ENCODE measurements at regions not wholly inside any gene's neighbourhood (a gene's known extent, or its start where the extent isn't known, plus 50 kb on each side); places are given as distances from the start of the nearest gene placed in this dataset.

GRCh38 chr9:129486756-129487657, 133.9 kb downstream of the C9orf50 start:
- DNase-seq, result no peak

- no peak for DNase-seq
Observed at GRCh38 chr9:129485145-129485774, 135.6 kb downstream of the C9orf50 start.

DNA sequence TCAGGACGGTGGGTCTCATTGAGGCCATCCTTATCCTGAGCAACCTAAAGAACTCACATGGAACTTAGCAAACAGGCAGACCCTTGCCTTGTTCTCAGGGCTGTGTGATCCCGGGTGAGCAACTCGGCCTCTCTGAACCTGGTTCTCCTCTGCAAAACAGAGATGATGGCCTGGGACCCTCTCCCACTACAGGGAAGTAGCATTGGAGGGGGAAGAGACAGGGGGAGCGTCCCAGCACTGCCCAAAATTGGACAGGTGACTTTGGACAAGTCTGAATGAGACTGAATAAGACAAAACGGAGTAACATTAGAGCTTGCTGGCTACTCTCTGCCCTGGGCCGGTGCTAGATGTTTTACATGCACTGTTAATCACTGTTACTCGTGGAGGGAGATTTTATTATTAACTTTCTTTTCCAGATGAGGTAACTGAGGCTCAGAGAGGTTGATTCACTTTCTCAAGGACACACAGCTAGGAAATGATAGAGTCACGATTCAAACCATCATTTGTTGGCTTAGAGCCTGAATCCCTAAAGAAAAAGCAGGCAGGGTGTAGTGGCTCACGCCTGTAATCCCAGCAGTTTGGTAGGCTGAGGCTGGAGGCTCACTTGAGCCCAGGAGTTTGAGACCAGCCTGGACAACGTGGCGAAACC, 136.4 kb downstream of the C9orf50 start:
- DNase-seq, result no peak

DNA sequence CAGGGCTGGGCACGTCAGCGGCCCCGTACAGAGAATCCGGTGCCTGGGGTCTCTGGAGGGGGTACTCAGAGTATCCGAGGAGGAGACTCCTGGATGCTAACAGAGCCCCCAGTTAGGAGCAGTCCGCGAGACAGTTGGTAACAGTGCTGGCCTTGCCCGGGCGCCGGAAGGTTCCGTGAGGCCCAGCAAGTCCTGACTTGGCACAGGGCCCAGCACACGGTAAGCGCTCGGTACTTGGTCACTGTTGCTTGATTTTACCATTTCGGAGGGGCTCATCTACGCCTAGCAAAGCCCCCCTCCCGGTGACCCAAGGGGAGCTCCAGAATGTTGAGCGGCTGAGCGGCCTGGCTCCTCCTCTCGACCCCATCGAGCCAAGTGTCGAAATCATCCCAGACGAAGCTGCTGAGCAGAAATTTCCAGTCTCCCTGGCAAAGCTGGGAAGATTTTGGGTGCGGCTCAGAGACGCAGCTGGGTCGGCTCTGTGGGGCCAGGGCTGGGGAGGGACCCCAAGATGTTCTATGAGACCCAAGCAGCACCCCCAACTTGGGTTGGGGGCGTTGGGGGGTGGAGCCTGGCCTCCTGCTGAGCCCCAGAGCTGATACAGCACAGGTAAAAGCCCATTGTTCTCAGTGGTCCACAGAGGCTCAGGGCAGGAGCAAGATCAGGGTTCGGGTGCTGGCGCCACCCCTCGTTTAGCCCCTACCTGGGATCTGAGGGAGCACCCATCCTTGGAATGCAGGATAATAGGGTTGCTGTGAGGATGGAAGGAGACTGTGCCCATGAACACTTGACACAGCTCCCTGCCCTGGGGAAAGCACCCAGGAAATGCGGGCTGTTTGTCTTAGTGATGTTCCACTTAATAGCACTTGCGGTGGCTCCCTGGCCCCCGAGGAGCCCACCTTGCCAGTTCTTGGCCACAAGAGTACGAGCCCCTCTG, 137.2 kb downstream of the C9orf50 start:
- DNase-seq, result no peak

DNA sequence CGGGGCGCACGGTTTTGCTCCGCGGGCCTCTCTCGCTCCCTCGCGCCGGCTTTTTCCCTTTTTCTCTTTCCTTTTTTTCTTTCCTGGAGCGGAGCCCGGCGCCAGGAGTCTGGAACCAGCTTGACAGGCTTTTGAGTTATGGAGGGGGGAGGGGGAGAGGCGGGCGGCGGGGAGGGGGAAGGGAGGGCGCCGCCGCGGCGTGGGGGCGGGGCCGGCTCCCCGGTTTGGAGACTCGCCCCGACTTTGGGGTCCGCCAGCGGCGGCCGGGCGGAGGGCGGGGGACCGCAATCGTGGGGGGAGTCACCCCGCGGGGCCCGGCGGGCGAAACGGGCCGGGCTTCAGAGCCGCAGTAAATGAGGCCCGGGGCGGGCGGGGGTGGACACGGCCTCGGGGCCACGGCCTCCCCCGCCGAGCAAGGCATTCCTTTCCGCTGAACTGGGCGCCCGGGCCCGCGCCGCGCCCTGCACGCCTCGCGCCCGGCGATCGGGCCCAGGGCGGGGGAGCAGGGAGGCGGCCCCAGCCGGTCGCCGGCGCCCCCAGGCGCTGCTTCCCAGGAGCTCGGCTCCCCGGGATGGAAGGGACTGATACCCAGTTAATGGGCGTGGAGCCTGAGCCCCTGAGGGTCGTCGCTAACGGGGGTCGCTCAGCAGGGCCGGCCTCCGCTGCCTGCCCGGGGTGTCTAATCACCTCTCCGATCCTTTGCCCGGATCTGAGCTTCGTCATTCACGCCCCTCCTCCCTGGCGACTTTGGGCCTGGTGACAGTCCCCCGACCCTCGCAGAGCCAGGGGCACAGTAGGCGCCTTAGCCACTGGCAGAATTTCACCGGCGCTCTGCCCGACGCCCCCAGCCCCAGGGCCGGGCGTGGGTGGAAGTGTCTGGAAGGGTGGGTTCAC, 138.1 kb downstream of the C9orf50 start:
- no peak for DNase-seq

DNA sequence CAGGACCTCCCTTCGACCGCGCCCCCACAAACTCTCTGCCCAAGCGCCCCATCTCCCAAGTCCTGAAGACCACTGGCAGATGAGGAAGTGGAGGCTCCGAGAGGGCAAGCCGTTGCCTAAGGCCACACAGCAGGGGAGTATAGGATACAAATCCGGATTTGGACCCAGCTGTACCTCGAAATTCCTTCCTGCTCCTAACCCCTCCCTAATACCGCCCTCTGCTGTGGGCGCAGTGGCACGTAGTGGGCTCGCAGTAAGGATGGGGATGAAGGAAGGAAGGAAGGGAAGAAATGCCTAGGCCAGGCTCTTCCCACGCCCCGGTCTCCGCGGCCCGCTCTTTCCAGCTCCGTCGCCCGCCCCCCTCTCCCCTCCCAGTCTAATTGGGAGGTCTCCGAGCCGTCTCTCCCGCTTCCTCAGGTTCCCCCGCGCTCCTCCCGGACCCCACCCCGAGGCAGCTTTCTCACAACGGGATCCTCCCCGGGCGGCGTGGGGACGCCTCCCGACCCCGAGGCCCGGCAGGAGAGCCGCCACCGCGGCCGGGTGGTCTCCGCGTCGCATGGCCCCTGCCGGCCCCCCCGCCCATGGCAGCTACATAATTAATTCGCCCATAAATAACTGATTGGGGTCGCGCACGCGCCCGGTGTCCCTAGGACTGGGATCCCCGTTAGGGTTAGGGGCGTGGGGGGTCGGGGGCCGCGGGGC, 138.9 kb downstream of the C9orf50 start:
- DNase-seq, result no peak

- DNase-seq, result no peak
Observed at GRCh38 chr9:129481424-129481809, 139.5 kb downstream of the C9orf50 start.

DNA sequence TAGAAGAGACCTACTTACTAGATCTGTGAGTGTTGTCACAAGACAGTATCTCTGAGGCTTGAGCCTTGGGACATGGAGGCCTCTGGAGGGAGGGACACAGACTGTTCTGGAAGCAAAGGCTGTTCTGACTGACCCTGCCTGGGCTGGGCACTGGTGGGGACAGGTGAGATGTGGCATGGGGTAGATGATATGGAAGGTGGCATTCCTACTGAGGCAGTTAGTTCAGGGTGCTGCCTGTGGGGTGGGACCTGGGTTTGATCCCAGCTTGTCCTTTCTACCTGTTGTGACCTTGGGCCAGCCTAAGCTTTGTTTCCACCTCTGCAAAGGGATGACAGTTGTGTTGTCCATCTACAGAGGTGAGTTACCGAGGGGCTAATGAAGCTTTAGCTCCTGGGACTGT, 140.2 kb downstream of the C9orf50 start:
- DNase-seq, result no peak

GRCh38 chr9:129480227-129480626, 140.7 kb downstream of the C9orf50 start:
- no peak for DNase-seq

- DNase-seq, result no peak
Observed at GRCh38 chr9:129479631-129480011, 141.3 kb downstream of the C9orf50 start.

- DNase-seq, result no peak
Observed at GRCh38 chr9:129478961-129479630, 141.8 kb downstream of the C9orf50 start.

DNA sequence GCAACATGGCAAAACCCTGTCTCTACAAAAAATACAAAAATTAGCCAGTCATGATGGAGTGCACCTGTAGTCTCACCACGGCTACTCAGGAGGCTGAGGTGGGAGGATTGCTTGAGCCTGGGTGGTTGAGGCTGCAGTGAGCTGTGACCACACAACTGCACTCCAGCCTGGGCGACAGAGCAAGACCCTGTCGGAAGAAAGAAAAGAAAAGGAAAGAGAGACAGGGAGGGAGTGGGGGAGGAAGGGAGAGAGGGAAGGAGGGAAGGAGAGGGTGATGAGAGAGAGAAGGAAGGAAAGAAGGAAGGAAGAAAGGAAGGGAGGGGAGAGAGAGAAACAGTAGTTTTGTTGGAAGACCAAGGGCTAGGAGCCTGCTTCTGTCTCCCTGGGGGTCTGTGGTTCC, 142.4 kb downstream of the C9orf50 start:
- DNase-seq, result no peak

DNA sequence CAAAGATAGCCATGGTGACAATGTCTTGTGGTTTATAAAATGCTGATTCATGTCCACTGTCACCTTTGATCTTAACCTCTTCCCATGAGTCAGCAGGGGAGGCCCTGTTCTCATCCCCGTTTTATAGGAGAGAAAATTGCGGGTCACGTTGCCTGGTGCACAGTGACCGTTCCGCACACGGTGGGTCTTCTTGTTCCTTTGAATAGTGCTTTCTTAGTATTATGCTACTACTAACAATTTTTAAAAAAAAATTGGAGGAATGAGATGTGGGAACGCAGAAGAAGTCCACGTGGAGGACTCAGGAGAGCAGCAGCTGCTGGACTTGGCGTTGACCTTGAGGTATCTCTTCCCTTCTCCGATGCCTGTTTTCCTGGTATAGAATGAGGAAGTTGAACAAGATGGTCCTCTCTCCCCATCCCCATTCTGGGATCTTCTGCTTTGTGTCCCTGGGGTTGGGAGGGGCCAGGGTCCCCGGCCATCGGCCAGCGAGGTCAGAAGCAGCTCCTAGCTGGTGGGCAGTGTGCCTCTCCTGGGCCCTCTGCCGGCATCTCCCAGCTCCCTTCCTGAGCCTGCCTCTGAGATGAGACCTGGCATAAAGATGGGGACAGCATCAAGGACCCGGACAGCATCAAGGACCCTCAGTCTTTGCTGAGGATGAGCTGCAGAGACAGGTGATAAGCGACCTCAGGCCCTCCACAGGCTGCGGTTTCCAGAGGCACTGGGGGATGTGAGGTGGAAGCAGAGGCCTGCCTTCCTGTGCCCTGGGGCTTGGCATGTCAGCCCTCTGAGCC, 143.9 kb downstream of the C9orf50 start:
- no peak for DNase-seq

DNA sequence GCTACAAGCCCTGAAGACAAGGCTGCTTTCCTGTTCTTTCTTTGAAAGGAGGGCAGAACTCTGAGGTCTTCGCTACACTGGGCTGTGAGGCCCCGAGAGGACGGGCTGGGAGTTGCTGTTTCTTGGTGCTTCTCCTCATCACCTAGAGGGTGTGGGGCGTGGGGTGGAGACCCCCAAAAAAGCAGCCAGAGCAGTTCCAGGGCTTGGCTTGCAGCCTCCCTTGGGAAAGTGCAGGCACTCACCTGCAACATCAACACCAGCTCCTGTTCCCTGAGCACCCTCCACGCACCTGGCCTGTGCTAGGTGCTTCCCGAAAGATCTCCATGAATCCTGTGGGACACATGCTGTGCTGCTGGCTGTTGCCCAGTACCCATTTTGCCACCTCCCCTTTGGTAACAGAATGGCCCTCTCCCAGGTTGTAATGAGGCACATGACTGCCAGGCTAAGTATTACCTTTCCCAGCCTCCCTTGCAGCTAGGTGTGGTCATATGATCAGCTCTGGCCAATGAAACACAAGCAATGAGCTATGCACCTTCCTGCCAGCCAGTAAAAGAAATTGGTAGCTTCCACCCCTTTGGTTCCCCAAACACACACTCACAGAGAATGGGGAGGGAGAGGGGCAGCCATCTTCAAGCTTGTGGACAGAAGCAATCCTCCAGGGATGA, 146.0 kb downstream of the C9orf50 start:
- DNase-seq, result no peak

- no peak for DNase-seq
Observed at GRCh38 chr9:129473523-129474244, 147.2 kb downstream of the C9orf50 start.

- DNase-seq, result no peak
Observed at GRCh38 chr9:129472651-129473102, 148.2 kb downstream of the C9orf50 start.

DNA sequence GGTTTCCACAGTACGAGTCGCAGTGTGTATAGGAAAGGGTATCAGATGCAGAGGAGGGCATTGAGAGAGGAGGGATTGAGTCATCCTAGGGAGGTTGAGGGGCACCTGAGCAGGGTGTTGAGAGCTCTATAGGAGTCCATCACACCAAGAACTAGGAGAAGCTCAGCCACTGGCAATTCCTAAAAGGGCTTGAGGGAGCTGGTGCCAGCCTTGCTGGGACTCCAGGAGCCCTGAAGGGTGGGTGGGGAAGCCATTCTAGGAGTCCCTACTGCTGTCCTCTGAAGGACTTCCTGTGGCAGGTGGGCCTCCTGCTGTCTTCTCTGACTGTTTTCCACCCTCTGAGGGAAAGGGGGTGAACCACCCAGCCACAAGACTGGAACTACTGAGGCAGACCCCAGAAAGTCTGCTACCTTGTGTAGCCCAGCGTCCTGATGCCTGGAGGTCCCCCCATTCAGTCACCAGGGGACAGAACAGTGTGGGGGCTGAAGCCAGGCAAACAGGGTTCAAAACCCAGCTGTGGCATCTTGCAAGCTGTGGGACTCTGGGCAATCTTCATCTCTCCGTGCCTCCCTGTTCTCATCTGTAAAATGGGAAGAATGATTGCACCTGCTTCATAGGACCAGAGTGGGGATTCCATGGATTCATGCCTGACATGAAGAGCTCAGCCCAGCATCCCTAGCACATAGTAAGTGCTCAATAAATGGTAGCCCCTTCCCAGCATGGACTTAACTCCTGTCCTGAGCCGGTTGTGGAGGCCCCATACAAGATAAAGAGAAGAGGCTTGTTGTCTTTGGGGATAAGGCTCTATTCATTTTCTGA, 149.5 kb downstream of the C9orf50 start:
- DNase-seq, result no peak

All from activated CD4-positive, alpha-beta T cell treated with anti-CD3 and anti-CD28 coated beads, Interleukin-2, Interleukin-6, amounts not matched to agents 100 ng/mL and 50 ng/mL, durations not matched to agents 16 hours and 8 hours (primary cell).